DOHH2 (cell line): ENCODE measurements at regions not wholly inside any gene's neighbourhood (a gene's known extent, or its start where the extent isn't known, plus 50 kb on each side); places are given as distances from the start of the nearest gene placed in this dataset.

Experiments used
- EZH2phosphoT487 ChIP-seq: fragments of 200-600 bp; sonication (generic); IDR thresholded peaks from 2 replicates; pipeline ENCODE4 v1.6.1; 2017; ENCODE audit warnings: borderline replicate concordance, mild to moderate bottlenecking, antibody characterized with exemption, low read length, moderate library complexity, mixed read lengths
- TF ChIP-seq, protein P1 (sequence below): fragments of 200-600 bp; sonication (generic); IDR thresholded peaks from one replicate; pipeline ENCODE4 v1.5.1; 2014; ENCODE audit warnings: antibody characterized with exemption, mild to moderate bottlenecking, low read depth, low read length; ENCODE audit not compliant: poor library complexity, severe bottlenecking

DNA sequence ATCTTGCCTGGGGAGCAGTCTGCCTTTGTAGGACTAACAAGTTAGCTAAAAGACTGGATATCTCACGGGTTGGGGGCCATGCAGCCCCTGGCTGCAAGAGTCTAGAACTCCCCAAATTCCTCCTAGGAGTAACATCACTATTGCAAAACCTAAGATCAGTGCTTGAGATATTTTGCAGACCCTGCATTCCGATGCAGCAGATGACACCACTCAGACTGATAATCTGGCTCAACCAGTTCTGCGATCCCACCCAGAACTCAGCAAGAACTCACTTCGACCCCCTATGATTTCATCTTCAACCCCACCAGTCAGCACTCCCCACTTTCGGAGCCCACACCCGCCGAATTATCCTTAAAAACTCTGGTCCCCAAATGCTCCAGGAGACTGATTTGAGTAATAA, 834.0 kb downstream of the C4orf33 start:
- TF ChIP-seq EZH2phosphoT487, result no peak
- TF ChIP-seq, protein P1, sequence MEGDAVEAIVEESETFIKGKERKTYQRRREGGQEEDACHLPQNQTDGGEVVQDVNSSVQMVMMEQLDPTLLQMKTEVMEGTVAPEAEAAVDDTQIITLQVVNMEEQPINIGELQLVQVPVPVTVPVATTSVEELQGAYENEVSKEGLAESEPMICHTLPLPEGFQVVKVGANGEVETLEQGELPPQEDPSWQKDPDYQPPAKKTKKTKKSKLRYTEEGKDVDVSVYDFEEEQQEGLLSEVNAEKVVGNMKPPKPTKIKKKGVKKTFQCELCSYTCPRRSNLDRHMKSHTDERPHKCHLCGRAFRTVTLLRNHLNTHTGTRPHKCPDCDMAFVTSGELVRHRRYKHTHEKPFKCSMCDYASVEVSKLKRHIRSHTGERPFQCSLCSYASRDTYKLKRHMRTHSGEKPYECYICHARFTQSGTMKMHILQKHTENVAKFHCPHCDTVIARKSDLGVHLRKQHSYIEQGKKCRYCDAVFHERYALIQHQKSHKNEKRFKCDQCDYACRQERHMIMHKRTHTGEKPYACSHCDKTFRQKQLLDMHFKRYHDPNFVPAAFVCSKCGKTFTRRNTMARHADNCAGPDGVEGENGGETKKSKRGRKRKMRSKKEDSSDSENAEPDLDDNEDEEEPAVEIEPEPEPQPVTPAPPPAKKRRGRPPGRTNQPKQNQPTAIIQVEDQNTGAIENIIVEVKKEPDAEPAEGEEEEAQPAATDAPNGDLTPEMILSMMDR, result no peak
